Activated B cell treated with CpG ODN at 0.5 μM for 24 hours (primary cell): ENCODE measurements at regions not wholly inside any gene's neighbourhood (a gene's known extent, or its start where the extent isn't known, plus 50 kb on each side); places are given as distances from the start of the nearest gene placed in this dataset.

Source experiments
- ATAC-seq: fragments of 200-7000 bp; cut with Tn5 transposase; one replicate; pipeline ENCODE4 v1.10.0; 2021; ENCODE audit warnings: low read depth, mild to moderate bottlenecking, moderate library complexity
- CTCF ChIA-PET: fragments of 350-600 bp; sonication (Branson Sonifier 250); formaldehyde crosslinking; loops from one replicate; lab custom pipeline; 2021; ENCODE audit warnings: antibody characterized with exemption; lab: Charles Lee
- POLR2A ChIA-PET: fragments of 350-600 bp; sonication (Branson Sonifier 250); formaldehyde crosslinking; loops from one replicate; lab custom pipeline; 2021; ENCODE audit warnings: antibody characterized with exemption; lab: Charles Lee
- DNase-seq: peaks from one replicate; pipeline ENCODE4 v3.0.0; 2022
- H3K27ac Mint-ChIP-seq: one replicate; pipeline ENCODE4 v1.8.0; 2020; ENCODE audit warnings: mixed read lengths
- H3K27me3 Mint-ChIP-seq: one replicate; pipeline ENCODE4 v1.8.0; 2021; ENCODE audit warnings: mixed read lengths
- H3K36me3 Mint-ChIP-seq: one replicate; pipeline ENCODE4 v1.8.0; 2021; ENCODE audit warnings: low read depth, mixed read lengths
- H3K4me1 Mint-ChIP-seq: one replicate; pipeline ENCODE4 v1.8.0; 2021; ENCODE audit warnings: mixed read lengths
- H3K4me3 Mint-ChIP-seq: one replicate; pipeline ENCODE4 v1.8.0; 2020; ENCODE audit warnings: mild to moderate bottlenecking, mixed read lengths
- H3K9me3 Mint-ChIP-seq: one replicate; pipeline ENCODE4 v1.8.0; 2020; ENCODE audit warnings: mixed read lengths
- intact Hi-C: fragments of 100-400 bp; cut with micrococcal nuclease; formaldehyde crosslinking; loops from one replicate; pipeline ENCODE4 v1.15.1; 2024
- TF ChIP-seq, protein P1 (sequence below): fragments of 200-600 bp; IDR thresholded peaks from one replicate; pipeline ENCODE4 v1.8.0; 2022; ENCODE audit warnings: antibody characterized with exemption, mild to moderate bottlenecking

DNA sequence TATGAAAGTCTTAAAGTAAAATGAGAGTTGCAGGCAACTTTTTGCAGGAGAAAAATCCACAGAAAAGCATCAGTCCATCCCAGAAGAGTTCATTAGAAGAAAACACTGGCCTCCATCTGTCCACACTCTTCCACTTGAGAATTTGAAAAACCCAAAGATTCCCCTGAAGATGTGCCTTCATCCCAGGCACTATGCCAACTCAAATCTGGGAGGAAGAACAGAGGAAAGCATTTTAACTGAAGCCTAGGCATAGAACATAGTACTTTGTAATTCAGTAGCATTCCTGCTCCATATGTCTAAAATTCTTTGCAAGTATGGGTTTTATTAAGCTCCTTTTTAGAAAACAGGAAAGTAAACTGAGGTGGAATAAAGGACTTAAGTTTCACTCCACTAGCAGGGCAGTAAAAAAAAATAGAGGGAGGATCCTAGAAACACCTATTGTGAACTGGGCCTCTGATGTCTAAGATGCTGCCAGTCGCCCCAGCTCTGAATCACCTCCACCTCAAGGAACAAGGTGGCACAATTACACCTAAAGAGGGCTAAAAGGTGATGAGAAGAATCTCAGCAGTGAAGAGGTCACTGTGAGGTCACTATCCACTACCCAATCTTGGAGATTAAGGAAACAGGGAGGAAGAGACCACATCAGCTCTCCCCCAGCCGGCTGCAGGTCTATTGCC lies 141.9 kb upstream of the FAM241A start:
- Mint-ChIP-seq H3K27ac (no peak overlapping the region), H3K27me3 (peaks cover 12% of the 10 kb centered on the region), H3K4me3 (no peak overlapping the region), H3K36me3 (no peaks in the 10 kb centered on the region), H3K4me1 (no peaks in the 10 kb centered on the region), H3K9me3 (no peaks in the 10 kb centered on the region)
- ChIA-PET CTCF (interaction anchor here (0.7 kb wide), 1 partner anchor 11 kb away, joined by 3 read pairs; no protein-coding TSS in a partner anchor), POLR2A (no interaction called here)
- intact Hi-C loops = no loop called here
- no peak for DNase-seq
- ATAC-seq = no peak
- TF ChIP-seq, protein P1, sequence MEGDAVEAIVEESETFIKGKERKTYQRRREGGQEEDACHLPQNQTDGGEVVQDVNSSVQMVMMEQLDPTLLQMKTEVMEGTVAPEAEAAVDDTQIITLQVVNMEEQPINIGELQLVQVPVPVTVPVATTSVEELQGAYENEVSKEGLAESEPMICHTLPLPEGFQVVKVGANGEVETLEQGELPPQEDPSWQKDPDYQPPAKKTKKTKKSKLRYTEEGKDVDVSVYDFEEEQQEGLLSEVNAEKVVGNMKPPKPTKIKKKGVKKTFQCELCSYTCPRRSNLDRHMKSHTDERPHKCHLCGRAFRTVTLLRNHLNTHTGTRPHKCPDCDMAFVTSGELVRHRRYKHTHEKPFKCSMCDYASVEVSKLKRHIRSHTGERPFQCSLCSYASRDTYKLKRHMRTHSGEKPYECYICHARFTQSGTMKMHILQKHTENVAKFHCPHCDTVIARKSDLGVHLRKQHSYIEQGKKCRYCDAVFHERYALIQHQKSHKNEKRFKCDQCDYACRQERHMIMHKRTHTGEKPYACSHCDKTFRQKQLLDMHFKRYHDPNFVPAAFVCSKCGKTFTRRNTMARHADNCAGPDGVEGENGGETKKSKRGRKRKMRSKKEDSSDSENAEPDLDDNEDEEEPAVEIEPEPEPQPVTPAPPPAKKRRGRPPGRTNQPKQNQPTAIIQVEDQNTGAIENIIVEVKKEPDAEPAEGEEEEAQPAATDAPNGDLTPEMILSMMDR = no peak

DNA sequence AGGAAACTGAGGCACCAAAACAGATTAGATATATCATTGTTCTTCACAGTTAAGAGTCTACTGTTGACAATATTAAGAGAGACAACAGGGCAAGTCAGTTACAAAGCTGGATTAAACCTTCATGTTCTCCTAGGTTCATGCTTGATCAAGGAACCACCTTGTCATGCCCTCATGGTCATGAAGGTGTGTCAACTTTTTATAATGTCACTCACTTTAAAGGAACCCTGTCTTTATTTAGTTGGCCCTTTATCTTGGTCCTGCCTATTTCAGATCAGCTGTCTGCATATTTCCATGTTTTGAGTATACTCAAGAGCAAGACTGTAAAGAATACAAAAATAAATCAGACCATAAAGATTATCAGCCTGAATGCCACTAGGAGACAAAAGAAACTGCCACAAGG lies 140.2 kb upstream of the FAM241A start:
- Mint-ChIP-seq H3K36me3 (no peaks in the 10 kb centered on the region), H3K27ac (no peak overlapping the region), H3K9me3 (no peaks in the 10 kb centered on the region), H3K4me3 (no peak overlapping the region), H3K4me1 (no peaks in the 10 kb centered on the region), H3K27me3 (peaks cover 6% of the 10 kb centered on the region)
- intact Hi-C loops = no loop called here
- ATAC-seq (no peak), DNase-seq (no peak)
- POLR2A ChIA-PET = no interaction called here
- TF ChIP-seq, protein P1 = no peak
- CTCF ChIA-PET = no interaction called here

DNA sequence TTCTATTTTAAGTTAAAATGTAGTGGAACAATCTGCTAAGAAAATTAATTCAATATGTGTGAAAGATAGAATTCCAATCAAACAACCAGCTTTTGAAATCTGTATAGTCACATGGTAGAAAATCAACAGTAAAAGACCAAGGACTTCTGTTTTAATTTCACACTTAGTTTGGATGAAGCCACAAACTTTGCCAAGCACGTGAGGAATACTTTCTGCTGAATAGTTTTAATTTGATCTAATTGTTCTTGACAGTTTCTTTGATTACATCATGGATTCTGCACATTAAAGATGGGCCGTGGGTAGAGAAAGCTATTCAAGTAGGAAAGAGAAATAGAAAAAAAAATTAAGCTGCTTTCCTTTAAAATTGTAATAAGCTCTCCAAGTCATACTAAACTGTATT lies 137.9 kb upstream of the FAM241A start:
- CTCF ChIA-PET = interaction anchor here (0.8 to 1.3 kb wide), 2 partner anchors 9 to 24 kb away, joined by 4 read pairs; no protein-coding TSS in a partner anchor
- POLR2A ChIA-PET = no interaction called here
- Mint-ChIP-seq H3K27ac (no peak overlapping the region), H3K36me3 (no peaks in the 10 kb centered on the region), H3K4me3 (no peak overlapping the region), H3K27me3 (peaks cover 12% of the 10 kb centered on the region), H3K9me3 (no peaks in the 10 kb centered on the region), H3K4me1 (no peaks in the 10 kb centered on the region)
- TF ChIP-seq, protein P1 = no peak
- no peak for DNase-seq
- ATAC-seq = no peak
- intact Hi-C loops = no loop called here

DNA sequence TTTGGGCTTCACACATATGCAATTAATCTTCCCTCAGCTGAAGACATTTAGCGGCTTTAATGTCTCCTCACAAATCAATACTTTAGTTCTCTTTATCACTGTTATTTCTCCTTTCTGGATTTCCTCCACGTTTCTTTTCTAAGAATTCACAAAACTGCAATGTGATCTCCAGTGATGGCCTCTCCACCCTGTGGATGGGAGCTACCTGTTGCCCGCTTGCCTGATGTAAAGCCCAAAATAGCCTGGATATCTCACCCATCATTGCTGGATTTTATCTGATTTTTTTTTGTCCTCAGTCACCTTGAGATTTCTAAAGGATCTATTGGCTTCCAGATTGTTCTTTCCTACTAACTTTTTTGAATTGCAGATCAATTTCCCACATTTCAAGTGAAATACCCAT lies 129.3 kb upstream of the FAM241A start:
- Mint-ChIP-seq H3K36me3 (no peaks in the 10 kb centered on the region), H3K4me3 (no peak overlapping the region), H3K9me3 (no peaks in the 10 kb centered on the region), H3K27me3 (peaks cover 17% of the 10 kb centered on the region), H3K4me1 (no peaks in the 10 kb centered on the region), H3K27ac (no peak overlapping the region)
- ChIA-PET POLR2A (no interaction called here), CTCF (interaction anchor here (1.8 kb wide), 1 partner anchor 9 kb away, joined by 4 read pairs; no protein-coding TSS in a partner anchor)
- ATAC-seq (no peak), DNase-seq (no peak)
- TF ChIP-seq, protein P1 = no peak
- intact Hi-C loops = no loop called here

DNA sequence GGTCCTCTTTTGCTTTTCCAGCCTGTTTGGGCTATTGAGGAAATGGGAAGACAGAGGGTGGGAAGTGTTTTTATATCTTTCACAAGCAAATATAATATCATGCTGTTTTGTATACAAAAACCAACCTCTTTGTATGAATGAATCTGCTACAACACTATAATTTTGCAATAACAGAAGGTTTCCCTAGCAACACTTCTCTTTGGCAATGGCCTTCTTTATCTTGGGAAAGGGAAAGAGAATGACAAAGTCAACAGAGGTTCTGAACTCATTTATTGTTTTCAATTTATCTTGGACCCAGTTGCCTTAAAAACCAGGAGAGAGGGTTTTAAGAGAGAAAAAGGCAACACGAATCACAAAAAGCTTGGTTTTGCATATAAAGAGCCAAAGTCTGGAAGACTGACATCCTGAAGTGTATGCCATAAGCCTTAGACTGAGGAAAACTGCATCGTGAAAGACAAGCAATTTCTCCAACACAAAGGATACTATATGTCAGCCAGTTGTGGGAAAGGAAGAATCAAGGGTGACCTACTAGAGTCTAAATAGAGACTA lies 121.8 kb upstream of the FAM241A start:
- Mint-ChIP-seq H3K36me3 (no peaks in the 10 kb centered on the region), H3K4me3 (no peak overlapping the region), H3K4me1 (no peaks in the 10 kb centered on the region), H3K27ac (no peak overlapping the region), H3K9me3 (no peaks in the 10 kb centered on the region), H3K27me3 (peaks cover 12% of the 10 kb centered on the region)
- intact Hi-C loops = loop anchor here (10.0 kb wide), 1 partner anchor 1969 kb away; no protein-coding TSS in a partner anchor
- ChIA-PET POLR2A (no interaction called here), CTCF (no interaction called here)
- TF ChIP-seq, protein P1 = no peak
- DNase-seq = no peak
- no peak for ATAC-seq
